RPMI8226 (cell line): ENCODE measurements at regions not wholly inside any gene's neighbourhood (a gene's known extent, or its start where the extent isn't known, plus 50 kb on each side); places are given as distances from the start of the nearest gene placed in this dataset.
"Not testable (repeated sequence)": the region's sequence is repeated elsewhere in the genome, so short reads cannot be mapped to it uniquely, and the experiment has no call there.

Experiments
- DNase-seq: peaks from one replicate; pipeline ENCODE4 v3.0.0-alpha.2; 2015

GRCh38 chr14:87407344-87407743 lies 585.6 kb downstream of the GALC start:
- no peak for DNase-seq

- no peak for DNase-seq
Measured at GRCh38 chr14:87405563-87405962, 587.4 kb downstream of the GALC start.

GRCh38 chr14:87397499-87397898 lies 595.5 kb downstream of the GALC start:
- DNase-seq, result no peak

GRCh38 chr14:87391066-87391465 lies 601.9 kb downstream of the GALC start:
- no peak for DNase-seq

GRCh38 chr14:87388946-87389345 lies 604.0 kb downstream of the GALC start:
- DNase-seq, result no peak

GRCh38 chr14:87387806-87388205 lies 605.2 kb downstream of the GALC start:
- DNase-seq, result no peak

GRCh38 chr14:87386524-87386923 lies 606.5 kb downstream of the GALC start:
- no peak for DNase-seq

GRCh38 chr14:87380054-87380453 lies 612.9 kb downstream of the GALC start:
- DNase-seq, result no peak

GRCh38 chr14:87368751-87369150 lies 624.2 kb downstream of the GALC start:
- no peak for DNase-seq

GRCh38 chr14:87360246-87360645 lies 632.7 kb downstream of the GALC start:
- not testable (repeated sequence) for DNase-seq

- no peak for DNase-seq
Measured at GRCh38 chr14:87351007-87351406, 642.0 kb downstream of the GALC start.

GRCh38 chr14:87349921-87350320 lies 643.1 kb downstream of the GALC start:
- no peak for DNase-seq

GRCh38 chr14:87343652-87344051 lies 649.3 kb downstream of the GALC start:
- no peak for DNase-seq

GRCh38 chr14:87334997-87335685 lies 657.8 kb downstream of the GALC start:
- DNase-seq, result no peak

- no peak for DNase-seq
Measured at GRCh38 chr14:87331991-87332390, 661.0 kb downstream of the GALC start.

GRCh38 chr14:87325741-87326140 lies 667.2 kb downstream of the GALC start:
- DNase-seq, result no peak

GRCh38 chr14:87323191-87323590 lies 669.8 kb downstream of the GALC start:
- no peak for DNase-seq

GRCh38 chr14:87321548-87321947 lies 671.4 kb downstream of the GALC start:
- DNase-seq, result no peak

- DNase-seq, result no peak
Measured at GRCh38 chr14:87312894-87313205, 680.1 kb downstream of the GALC start.

GRCh38 chr14:87312169-87312893 lies 680.7 kb downstream of the GALC start:
- no peak for DNase-seq

GRCh38 chr14:87309557-87309956 lies 683.4 kb downstream of the GALC start:
- DNase-seq, result no peak

- no peak for DNase-seq
Measured at GRCh38 chr14:87306409-87307168, 686.4 kb downstream of the GALC start.

- DNase-seq, result no peak
Measured at GRCh38 chr14:87305345-87305744, 687.6 kb downstream of the GALC start.

GRCh38 chr14:87304404-87304803 lies 688.6 kb downstream of the GALC start:
- no peak for DNase-seq
